Esophagus squamous epithelium (tissue), 4 donors: ENCODE measurements at regions not wholly inside any gene's neighbourhood (a gene's known extent, or its start where the extent isn't known, plus 50 kb on each side); places are given as distances from the start of the nearest gene placed in this dataset.

Experiments
- POLR2A ChIP-seq, 4 donors: fragments of 450-650 bp; IDR thresholded peaks; one replicate each; pipeline ENCODE4 v1.6.1; 2017; ENCODE audit warnings: antibody characterized with exemption in 4 of 4, mild to moderate bottlenecking in 4 of 4, moderate library complexity in 3 of 4
- TF ChIP-seq, protein P1 (sequence below), 6 experiments: fragments of 450-650 bp in 4 of 6; fragments of 200-600 bp in 2 of 6; sonication (generic) in 2 of 6; IDR thresholded peaks; one replicate each; pipeline ENCODE4 v1.5.1; 2016 to 2019; ENCODE audit warnings: antibody characterized with exemption in 6 of 6, mild to moderate bottlenecking in 4 of 6, moderate library complexity in 4 of 6

DNA sequence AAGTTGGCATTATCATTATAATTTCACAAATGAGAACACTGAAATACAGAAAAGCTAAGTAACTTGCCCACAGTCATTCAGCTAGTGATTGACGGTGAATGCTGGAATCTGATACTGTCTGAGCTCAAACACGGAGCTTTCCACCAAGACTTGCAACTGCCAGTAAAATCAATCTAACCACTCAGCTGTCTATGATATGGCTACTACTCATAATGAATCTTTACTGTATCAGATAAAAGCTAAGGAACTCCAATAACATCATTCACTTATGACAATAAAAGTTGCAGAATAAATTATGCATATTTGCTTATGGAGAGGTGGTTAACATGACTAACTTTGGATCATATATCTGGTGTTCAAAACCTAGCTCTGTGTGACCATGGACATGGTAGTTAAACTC lies 279.4 kb upstream of the NXPH2 start:
- TF ChIP-seq, protein P1, sequence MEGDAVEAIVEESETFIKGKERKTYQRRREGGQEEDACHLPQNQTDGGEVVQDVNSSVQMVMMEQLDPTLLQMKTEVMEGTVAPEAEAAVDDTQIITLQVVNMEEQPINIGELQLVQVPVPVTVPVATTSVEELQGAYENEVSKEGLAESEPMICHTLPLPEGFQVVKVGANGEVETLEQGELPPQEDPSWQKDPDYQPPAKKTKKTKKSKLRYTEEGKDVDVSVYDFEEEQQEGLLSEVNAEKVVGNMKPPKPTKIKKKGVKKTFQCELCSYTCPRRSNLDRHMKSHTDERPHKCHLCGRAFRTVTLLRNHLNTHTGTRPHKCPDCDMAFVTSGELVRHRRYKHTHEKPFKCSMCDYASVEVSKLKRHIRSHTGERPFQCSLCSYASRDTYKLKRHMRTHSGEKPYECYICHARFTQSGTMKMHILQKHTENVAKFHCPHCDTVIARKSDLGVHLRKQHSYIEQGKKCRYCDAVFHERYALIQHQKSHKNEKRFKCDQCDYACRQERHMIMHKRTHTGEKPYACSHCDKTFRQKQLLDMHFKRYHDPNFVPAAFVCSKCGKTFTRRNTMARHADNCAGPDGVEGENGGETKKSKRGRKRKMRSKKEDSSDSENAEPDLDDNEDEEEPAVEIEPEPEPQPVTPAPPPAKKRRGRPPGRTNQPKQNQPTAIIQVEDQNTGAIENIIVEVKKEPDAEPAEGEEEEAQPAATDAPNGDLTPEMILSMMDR (IDR thresholded peaks at IDR 0.05) = no peak
- TF ChIP-seq POLR2A (IDR thresholded peaks at IDR 0.05) = no peak
